ENCODE measurements at regions not wholly inside any gene's neighbourhood (a gene's known extent, or its start where the extent isn't known, plus 50 kb on each side); places are given as distances from the start of the nearest gene placed in this dataset.

DNA sequence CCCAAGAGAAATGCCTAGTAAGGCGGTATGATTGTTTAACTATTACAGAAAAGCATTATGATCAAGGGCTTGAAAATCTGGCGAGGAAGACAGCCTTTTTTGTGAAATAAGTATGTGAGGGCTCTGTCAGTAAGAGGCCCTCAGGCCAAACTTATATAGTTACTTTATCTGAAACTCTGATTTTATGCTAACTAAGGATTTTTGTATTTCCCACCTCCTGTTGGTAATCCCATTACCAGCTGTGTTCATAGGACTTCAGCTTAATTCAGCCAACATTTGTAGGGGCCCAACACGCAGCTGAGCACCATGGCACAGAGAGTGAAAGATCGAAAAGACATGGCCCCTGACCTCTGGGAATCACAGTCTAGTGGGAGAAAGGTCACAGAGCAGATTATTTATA, 318.3 kb upstream of the WWC1 start:
- Histone ChIP-seq H3K4me3 (ENCODE audit: low read depth in 1 of 3, low read length in 3 of 3) (no peak overlapping the region), H3K9me3 (ENCODE audit: control insufficient read depth in 4 of 4, low read length in 3 of 4) (no peaks in the 10 kb centered on the region), H3K4me1 (ENCODE audit: control insufficient read depth in 4 of 4, insufficient read depth in 4 of 4, low read length in 3 of 4) (no peaks in the 10 kb centered on the region), H3K36me3 (ENCODE audit: control insufficient read depth in 4 of 4, insufficient read depth in 3 of 4, low read depth in 1 of 4, low read length in 3 of 4) (no peaks in the 10 kb centered on the region), H3K27ac (ENCODE audit: low read depth in 1 of 2, low read length in 2 of 2) (no peak overlapping the region), H3K27me3 (ENCODE audit: control insufficient read depth in 4 of 4, insufficient read depth in 4 of 4, low read length in 3 of 4) (no peaks in the 10 kb centered on the region), H3K9ac (ENCODE audit: low read depth in 1 of 2, low read length in 2 of 2) (no peak overlapping the region)
- 80% methylated on average over 4 of the region's 4 CpGs for WGBS
- DNase-seq (ENCODE audit: low spot score), result no peak
- TF ChIP-seq RXRA (IDR thresholded peaks at IDR 0.05) (no peak), NR2F2 (IDR thresholded peaks at IDR 0.05) (no peak), SP1 (IDR thresholded peaks at IDR 0.05) (no peak), ATF3 (IDR thresholded peaks at IDR 0.05) (no peak), MAX (IDR thresholded peaks at IDR 0.05) (no peak), CTCF (IDR thresholded peaks at IDR 0.05; ENCODE audit: low read depth, low read length, missing input control) (no peak), REST (IDR thresholded peaks at IDR 0.05) (no peak), RAD21 (IDR thresholded peaks at IDR 0.05) (no peak), FOXA1 (IDR thresholded peaks at IDR 0.05) (no peak), GABPA (IDR thresholded peaks at IDR 0.05 in 1 of 2, conservative IDR thresholded peaks at IDR 0.05 in 1 of 2) (no peak), YY1 (IDR thresholded peaks at IDR 0.05) (no peak), JUND (IDR thresholded peaks at IDR 0.05) (no peak), EGR1 (IDR thresholded peaks at IDR 0.05; ENCODE audit: low read depth in 2 of 2) (no peak), TAF1 (conservative IDR thresholded peaks at IDR 0.05) (no peak), HNF4G (IDR thresholded peaks at IDR 0.05) (no peak)
- TF ChIP-seq, protein P1, sequence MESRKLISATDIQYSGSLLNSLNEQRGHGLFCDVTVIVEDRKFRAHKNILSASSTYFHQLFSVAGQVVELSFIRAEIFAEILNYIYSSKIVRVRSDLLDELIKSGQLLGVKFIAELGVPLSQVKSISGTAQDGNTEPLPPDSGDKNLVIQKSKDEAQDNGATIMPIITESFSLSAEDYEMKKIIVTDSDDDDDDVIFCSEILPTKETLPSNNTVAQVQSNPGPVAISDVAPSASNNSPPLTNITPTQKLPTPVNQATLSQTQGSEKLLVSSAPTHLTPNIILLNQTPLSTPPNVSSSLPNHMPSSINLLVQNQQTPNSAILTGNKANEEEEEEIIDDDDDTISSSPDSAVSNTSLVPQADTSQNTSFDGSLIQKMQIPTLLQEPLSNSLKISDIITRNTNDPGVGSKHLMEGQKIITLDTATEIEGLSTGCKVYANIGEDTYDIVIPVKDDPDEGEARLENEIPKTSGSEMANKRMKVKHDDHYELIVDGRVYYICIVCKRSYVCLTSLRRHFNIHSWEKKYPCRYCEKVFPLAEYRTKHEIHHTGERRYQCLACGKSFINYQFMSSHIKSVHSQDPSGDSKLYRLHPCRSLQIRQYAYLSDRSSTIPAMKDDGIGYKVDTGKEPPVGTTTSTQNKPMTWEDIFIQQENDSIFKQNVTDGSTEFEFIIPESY (IDR thresholded peaks at IDR 0.05), result no peak

- Histone ChIP-seq H3K4me1 (ENCODE audit: control insufficient read depth in 4 of 4, insufficient read depth in 4 of 4, low read length in 3 of 4) (peaks cover 0 to 4% (median 0%) of the 10 kb centered on the region in 4 donors), H3K36me3 (ENCODE audit: control insufficient read depth in 4 of 4, insufficient read depth in 3 of 4, low read depth in 1 of 4, low read length in 3 of 4) (no peaks in the 10 kb centered on the region), H3K4me3 (ENCODE audit: low read depth in 1 of 3, low read length in 3 of 3) (no peak overlapping the region), H3K9me3 (ENCODE audit: control insufficient read depth in 4 of 4, low read length in 3 of 4) (no peaks in the 10 kb centered on the region), H3K9ac (ENCODE audit: low read depth in 1 of 2, low read length in 2 of 2) (no peak overlapping the region), H3K27me3 (ENCODE audit: control insufficient read depth in 4 of 4, insufficient read depth in 4 of 4, low read length in 3 of 4) (peaks cover 0 to 6% (median 0%) of the 10 kb centered on the region in 4 donors), H3K27ac (ENCODE audit: low read depth in 1 of 2, low read length in 2 of 2) (no peak overlapping the region)
- no peak for DNase-seq (ENCODE audit: low spot score)
- 66% methylated on average over 1 of the region's 1 CpG for WGBS
- no peak for TF ChIP-seq RXRA (IDR thresholded peaks at IDR 0.05)
- no peak for TF ChIP-seq YY1 (IDR thresholded peaks at IDR 0.05)
- TF ChIP-seq, protein P1 (IDR thresholded peaks at IDR 0.05), result no peak
- no peak for TF ChIP-seq TAF1 (conservative IDR thresholded peaks at IDR 0.05)
- TF ChIP-seq CTCF (IDR thresholded peaks at IDR 0.05; ENCODE audit: low read depth, low read length, missing input control), result no peak
- no peak for TF ChIP-seq GABPA (IDR thresholded peaks at IDR 0.05 in 1 of 2, conservative IDR thresholded peaks at IDR 0.05 in 1 of 2)
Measured at GRCh38 chr5:167984951-167985350, 306.5 kb upstream of the WWC1 start.

All from liver (tissue), 8 donors.